Caco-2 (cell line): ENCODE measurements at regions not wholly inside any gene's neighbourhood (a gene's known extent, or its start where the extent isn't known, plus 50 kb on each side); places are given as distances from the start of the nearest gene placed in this dataset.

Experiments used
- BruUV-seq: library from RNA; stranded (reverse); fragments of 400-500 nt; replicated peaks from 2 replicates; lab custom pipeline; 2021; lab: Mats Ljungman, UMichigan
- CTCF ChIA-PET: fragments of 300-600 bp; sonication (Branson Sonifier 250); formaldehyde crosslinking; loops from one replicate; lab custom pipeline; 2022; ENCODE audit warnings: antibody characterized with exemption; lab: Charles Lee
- POLR2A ChIA-PET: fragments of 300-600 bp; sonication (Branson Sonifier 250); formaldehyde crosslinking; loops from one replicate; lab custom pipeline; 2022; ENCODE audit warnings: antibody characterized with exemption; lab: Charles Lee
- DNase-seq, 2 experiments: peaks; one replicate each; pipeline versions ENCODE4 v3.0.0 to v3.0.0-alpha.2; 2020 to 2022
- H3K27me3 ChIP-seq: replicated peaks from 2 replicates; pipeline ENCODE4 v1.6.0; 2011; ENCODE audit warnings: low read length; ENCODE audit not compliant: control insufficient read depth, insufficient read depth
- H3K36me3 ChIP-seq: 2 replicates; pipeline ENCODE4 v1.5.1; 2011; ENCODE audit warnings: low read length; ENCODE audit not compliant: control insufficient read depth, insufficient read depth
- H3K4me1 ChIP-seq: fragments of 250-450 bp; sonication (Bioruptor Pico); 2 replicates; pipeline ENCODE4 v1.5.1; 2020; ENCODE audit warnings: mild to moderate bottlenecking
- H3K4me3 ChIP-seq: 2 replicates; pipeline ENCODE4 v1.5.1; 2011; ENCODE audit warnings: low read depth, mild to moderate bottlenecking, control low read depth, low read length
- H3K9me3 ChIP-seq: fragments of 250-450 bp; sonication (Bioruptor Pico); 2 replicates; pipeline ENCODE4 v1.5.1; 2020; ENCODE audit warnings: mild to moderate bottlenecking, moderate library complexity
- H3K27ac Mint-ChIP-seq: one replicate; pipeline ENCODE4 v1.8.0; 2022; ENCODE audit warnings: mixed read lengths; ENCODE audit not compliant: unreplicated experiment
- H3K27me3 Mint-ChIP-seq: one replicate; pipeline ENCODE4 v1.8.0; 2022; ENCODE audit warnings: mixed read lengths; ENCODE audit not compliant: insufficient read depth, unreplicated experiment
- H3K36me3 Mint-ChIP-seq: one replicate; pipeline ENCODE4 v1.8.0; 2022; ENCODE audit warnings: mild to moderate bottlenecking, mixed read lengths; ENCODE audit not compliant: insufficient read depth, unreplicated experiment
- H3K4me1 Mint-ChIP-seq: one replicate; pipeline ENCODE4 v1.8.0; 2022; ENCODE audit warnings: low read depth, mixed read lengths; ENCODE audit not compliant: unreplicated experiment
- H3K4me3 Mint-ChIP-seq: one replicate; pipeline ENCODE4 v1.8.0; 2022; ENCODE audit warnings: mild to moderate bottlenecking, moderate library complexity, mixed read lengths; ENCODE audit not compliant: unreplicated experiment
- H3K9me3 Mint-ChIP-seq: one replicate; pipeline ENCODE4 v1.8.0; 2022; ENCODE audit warnings: mixed read lengths; ENCODE audit not compliant: unreplicated experiment
- CTCF ChIP-seq, 2 experiments: fragments of 200-600 bp in 1 of 2; IDR thresholded peaks; 1 replicate in 1 of 2; 2 replicates in 1 of 2; pipeline versions ENCODE4 v1.5.1 to v1.8.0; 2011 to 2022; ENCODE audit warnings: antibody characterized with exemption in 1 of 2, control low read depth in 1 of 2, inconsistent platforms in 1 of 2, low read depth in 1 of 2, low read length in 1 of 2, mild to moderate bottlenecking in 1 of 2, moderate library complexity in 1 of 2; ENCODE audit not compliant: insufficient read depth in 1 of 2, severe bottlenecking in 1 of 2, unreplicated experiment in 1 of 2
- intact Hi-C: fragments of 100-400 bp; cut with micrococcal nuclease; formaldehyde crosslinking; loops from one replicate; pipeline ENCODE4 v1.10.0; 2022; ENCODE audit not compliant: unreplicated experiment

- Histone ChIP-seq H3K36me3 (no peaks in the 10 kb centered on the region), H3K9me3 (no peaks in the 10 kb centered on the region), H3K27me3 (no peaks in the 10 kb centered on the region), H3K4me1 (peaks cover 43% of the 10 kb centered on the region), H3K4me3 (no peak overlapping the region)
- H3K4me3 Mint-ChIP-seq: peak overlapping the region; percentile 88
- peak overlapping the region; percentile 58 for H3K27ac Mint-ChIP-seq
- BruUV-seq: no TSS peak
- intact Hi-C loops: no loop called here
- peaks cover 49% of the 10 kb centered on the region for H3K4me1 Mint-ChIP-seq
- H3K36me3 Mint-ChIP-seq: peaks cover 66% of the 10 kb centered on the region
- TF ChIP-seq CTCF (IDR thresholded peaks at IDR 0.05; ENCODE audit: insufficient read depth in 1 of 2, low read depth in 1 of 2, low read length in 1 of 2, severe bottlenecking in 1 of 2, unreplicated experiment in 1 of 2): no peak
- ChIA-PET POLR2A (no interaction called here), CTCF (interaction anchor here (0.8 kb wide), 1 partner anchor 19 kb away, joined by 3 read pairs; no protein-coding TSS in a partner anchor)
- H3K27me3 Mint-ChIP-seq: no peaks in the 10 kb centered on the region
- no peaks in the 10 kb centered on the region for H3K9me3 Mint-ChIP-seq
- DNase-seq: no peak
Measured at GRCh38 chr17:77454242-77455095, 313.7 kb downstream of the SEC14L1 start.

- Histone ChIP-seq H3K9me3 (no peaks in the 10 kb centered on the region), H3K4me1 (peaks cover 43% of the 10 kb centered on the region), H3K4me3 (no peak overlapping the region), H3K36me3 (no peaks in the 10 kb centered on the region), H3K27me3 (no peaks in the 10 kb centered on the region)
- Mint-ChIP-seq H3K4me3 (no peak overlapping the region), H3K9me3 (no peaks in the 10 kb centered on the region), H3K27ac (peak overlapping the region; percentile 73), H3K4me1 (peaks cover 47% of the 10 kb centered on the region), H3K27me3 (no peaks in the 10 kb centered on the region), H3K36me3 (peaks cover 70% of the 10 kb centered on the region)
- TF ChIP-seq CTCF (IDR thresholded peaks at IDR 0.05; ENCODE audit: insufficient read depth in 1 of 2, low read depth in 1 of 2, low read length in 1 of 2, severe bottlenecking in 1 of 2, unreplicated experiment in 1 of 2): no peak
- intact Hi-C loops: no loop called here
- no peak for DNase-seq
- ChIA-PET CTCF (no interaction called here), POLR2A (no interaction called here)
- BruUV-seq: no TSS peak
Measured at GRCh38 chr17:77455111-77455890, 314.5 kb downstream of the SEC14L1 start.

GRCh38 chr17:77455891-77456260 is 315.1 kb downstream of the SEC14L1 start:
- H3K9me3 Mint-ChIP-seq: no peaks in the 10 kb centered on the region
- Histone ChIP-seq H3K9me3 (no peaks in the 10 kb centered on the region), H3K4me1 (peaks cover 45% of the 10 kb centered on the region), H3K27me3 (no peaks in the 10 kb centered on the region), H3K4me3 (no peak overlapping the region), H3K36me3 (no peaks in the 10 kb centered on the region)
- ChIA-PET CTCF (no interaction called here), POLR2A (no interaction called here)
- H3K4me1 Mint-ChIP-seq: peaks cover 44% of the 10 kb centered on the region
- H3K27me3 Mint-ChIP-seq: no peaks in the 10 kb centered on the region
- no TSS peak for BruUV-seq
- H3K27ac Mint-ChIP-seq: peak overlapping the region; percentile 73
- no peak for TF ChIP-seq CTCF (IDR thresholded peaks at IDR 0.05; ENCODE audit: insufficient read depth in 1 of 2, low read depth in 1 of 2, low read length in 1 of 2, severe bottlenecking in 1 of 2, unreplicated experiment in 1 of 2)
- no peak overlapping the region for H3K4me3 Mint-ChIP-seq
- intact Hi-C loops: no loop called here
- DNase-seq: no peak
- H3K36me3 Mint-ChIP-seq: peaks cover 70% of the 10 kb centered on the region
